SK-N-DZ (cell line): ENCODE measurements at regions not wholly inside any gene's neighbourhood (a gene's known extent, or its start where the extent isn't known, plus 50 kb on each side); places are given as distances from the start of the nearest gene placed in this dataset.
"Not testable (repeated sequence)": the region's sequence is repeated elsewhere in the genome, so short reads cannot be mapped to it uniquely, and the experiment has no call there.

ENCODE experiments used
- DNase-seq: peaks from one replicate; pipeline ENCODE4 v3.0.0-alpha.2; 2015; ENCODE audit warnings: low spot score

DNA sequence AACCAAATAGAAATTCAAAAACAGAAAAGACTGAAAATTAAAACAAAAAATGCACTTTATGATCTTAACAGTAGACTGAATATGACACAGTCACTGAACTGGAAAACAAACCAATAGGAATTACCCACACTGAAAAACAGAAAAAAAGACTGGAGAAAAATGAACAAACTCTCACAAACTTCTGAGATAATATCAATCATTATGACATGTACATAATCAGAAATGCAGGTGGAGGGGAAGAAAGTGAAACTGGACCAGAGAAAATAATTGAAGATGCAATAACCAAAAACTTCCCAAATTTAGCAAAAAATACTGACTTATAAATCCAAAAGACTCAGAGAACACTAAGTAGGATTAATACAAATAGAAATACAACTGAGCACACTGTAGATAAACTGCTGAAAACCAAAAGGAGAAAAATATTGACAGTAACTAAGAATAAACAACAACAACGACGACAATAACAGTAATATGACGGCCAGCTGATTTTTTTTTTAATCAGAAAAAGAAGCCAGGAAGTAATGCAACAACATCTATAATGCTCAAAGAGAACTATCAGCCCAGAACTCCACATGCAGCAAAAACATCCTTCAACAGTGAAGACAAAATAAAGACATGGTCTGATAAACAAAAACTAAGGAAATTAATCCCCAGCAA is 108.1 kb downstream of the ZFAND4 start:
- DNase-seq = no peak

DNA sequence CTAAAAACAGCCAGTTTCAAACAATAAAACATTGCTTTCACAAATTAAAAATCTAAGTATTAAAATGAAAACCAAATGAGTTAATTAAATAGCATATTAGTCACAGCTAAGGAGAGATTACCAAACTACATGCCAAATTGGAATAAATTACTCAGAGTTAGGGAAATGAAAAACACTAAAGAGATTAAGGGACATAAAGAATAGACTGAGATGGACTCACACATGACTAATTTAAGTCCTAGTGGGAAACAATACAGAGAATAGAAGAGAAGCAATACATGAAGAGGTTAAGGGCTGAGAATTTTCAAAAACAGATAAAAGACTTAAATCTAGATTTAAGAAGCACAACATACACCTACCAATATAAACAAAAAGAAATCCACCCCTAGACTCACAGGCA is 110.6 kb downstream of the ZFAND4 start:
- DNase-seq = no peak

- no peak for DNase-seq
Measured at GRCh38 chr10:45560262-45560661, 112.3 kb downstream of the ZFAND4 start.

- peak; percentile 25 for DNase-seq
Measured at GRCh38 chr10:45558425-45558824, 114.1 kb downstream of the ZFAND4 start.

GRCh38 chr10:45557275-45557905 is 115.2 kb downstream of the ZFAND4 start:
- DNase-seq = no peak

- DNase-seq = no peak
Measured at GRCh38 chr10:45555795-45556194, 116.8 kb downstream of the ZFAND4 start.

DNA sequence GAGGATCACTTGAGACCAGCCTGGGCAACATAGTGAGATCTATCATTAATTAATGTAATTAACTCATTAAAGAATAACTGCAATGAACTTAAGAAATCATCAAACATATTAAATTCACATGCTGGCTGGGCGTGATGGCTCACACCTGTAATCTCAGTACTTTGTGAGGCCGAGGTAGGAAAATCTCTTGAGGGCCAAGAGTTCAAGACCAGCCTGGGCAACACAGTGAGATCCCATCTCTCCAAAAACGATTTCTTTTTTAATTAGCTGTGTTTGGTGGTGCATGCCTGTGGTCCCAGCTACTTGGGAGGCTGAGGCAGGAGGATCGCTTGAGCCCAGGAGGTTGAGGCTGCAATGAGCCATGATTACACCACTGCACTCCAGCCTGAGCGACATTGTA is 117.2 kb downstream of the ZFAND4 start:
- DNase-seq = not testable (repeated sequence)

DNA sequence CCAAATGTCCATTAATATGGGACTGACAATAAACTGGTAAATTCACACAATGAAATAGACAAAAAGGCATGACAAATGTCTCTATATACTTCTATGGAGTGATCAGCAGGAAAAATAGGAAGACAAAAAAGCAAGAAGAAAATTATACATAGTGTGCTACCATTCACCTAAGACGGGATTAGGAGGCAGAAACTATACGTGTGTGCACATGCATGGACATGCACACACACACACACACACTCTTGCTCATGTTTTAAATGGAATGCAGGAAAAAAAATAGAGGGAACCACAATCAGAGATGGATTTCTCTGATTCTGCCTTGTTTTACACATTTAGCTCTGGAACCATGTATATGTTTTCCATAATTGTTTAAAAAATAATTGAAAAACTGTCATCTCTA is 119.0 kb downstream of the ZFAND4 start:
- DNase-seq = no peak

DNA sequence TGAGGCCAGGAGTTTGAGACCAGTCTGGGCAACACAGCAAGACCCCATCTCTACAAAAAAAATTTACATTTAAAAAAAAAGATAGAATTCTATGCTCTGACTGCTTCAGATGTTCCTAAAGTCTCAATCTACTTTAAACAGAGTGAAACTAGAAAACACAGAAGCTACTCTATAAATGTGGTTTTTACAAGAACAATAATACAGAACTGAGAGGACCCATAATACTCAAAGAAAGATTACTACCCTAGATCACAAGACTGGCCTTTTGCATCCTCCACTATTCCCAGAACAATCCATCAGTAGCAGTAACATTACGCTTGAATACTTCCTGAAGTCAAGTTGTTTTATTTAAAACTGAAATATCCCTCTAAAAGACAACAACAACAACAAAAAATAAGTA is 119.4 kb downstream of the ZFAND4 start:
- DNase-seq = no peak

DNA sequence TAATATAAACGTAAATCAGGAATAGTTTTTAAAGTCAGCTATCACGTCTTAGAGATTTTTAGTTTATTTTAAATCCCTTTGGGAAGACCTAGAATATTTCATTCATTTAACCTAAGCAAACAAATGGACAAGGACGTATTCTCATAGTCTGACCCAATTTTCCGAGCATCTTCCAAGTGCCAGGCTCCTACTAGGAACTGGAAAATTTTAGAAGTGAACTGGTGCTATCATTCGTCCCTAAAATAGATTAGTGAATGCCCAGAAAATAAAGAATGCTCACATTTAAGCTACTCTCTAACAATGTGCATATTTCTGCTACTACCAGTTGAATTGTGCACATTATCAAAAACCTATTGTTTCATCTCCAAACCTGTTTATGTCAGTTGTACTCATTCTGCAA is 120.1 kb downstream of the ZFAND4 start:
- DNase-seq = no peak

GRCh38 chr10:45550903-45551786 is 121.4 kb downstream of the ZFAND4 start:
- DNase-seq = no peak

DNA sequence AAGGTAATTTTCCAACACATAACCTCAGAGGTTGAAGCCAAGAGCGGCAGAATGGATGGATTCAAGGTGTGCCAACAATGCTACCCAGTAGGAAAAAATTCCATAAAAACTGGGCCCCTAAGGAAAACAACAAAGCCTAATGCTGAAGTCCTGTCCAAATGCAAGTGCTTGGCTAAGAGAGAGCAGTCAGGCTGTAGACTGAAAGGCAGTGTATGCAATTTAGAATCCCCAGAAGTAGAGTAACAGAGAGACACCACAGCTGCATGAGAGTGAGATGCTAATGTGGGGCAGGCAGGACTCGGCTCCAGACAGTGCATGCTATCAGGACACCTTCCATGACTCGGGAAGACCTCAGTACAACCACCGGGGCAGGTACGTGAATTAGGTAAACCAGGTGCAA is 124.5 kb downstream of the ZFAND4 start:
- no peak for DNase-seq

- DNase-seq = no peak
Measured at GRCh38 chr10:45547207-45547606, 125.4 kb downstream of the ZFAND4 start.

- DNase-seq = no peak
Measured at GRCh38 chr10:45545150-45545549, 127.4 kb downstream of the ZFAND4 start.

DNA sequence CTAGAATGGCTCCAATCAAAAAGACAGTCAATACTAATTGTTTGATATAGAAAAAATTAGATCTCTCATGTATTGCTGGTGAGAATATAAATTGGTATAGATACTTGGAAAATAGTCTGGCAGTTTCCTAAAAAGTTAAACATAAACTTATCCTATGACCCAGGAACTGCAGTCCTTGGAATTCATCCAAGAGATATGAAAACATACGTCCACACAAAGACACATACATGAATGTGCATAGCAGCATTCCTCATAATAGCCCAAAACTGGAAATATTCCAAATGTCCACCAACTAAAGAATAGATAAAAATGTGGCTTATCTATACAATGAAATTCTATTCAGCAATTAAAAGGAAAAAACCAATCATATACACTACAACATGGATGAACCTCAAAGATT is 128.4 kb downstream of the ZFAND4 start:
- DNase-seq = no peak

- not testable (repeated sequence) for DNase-seq
Measured at GRCh38 chr10:45541032-45541431, 131.5 kb downstream of the ZFAND4 start.

DNA sequence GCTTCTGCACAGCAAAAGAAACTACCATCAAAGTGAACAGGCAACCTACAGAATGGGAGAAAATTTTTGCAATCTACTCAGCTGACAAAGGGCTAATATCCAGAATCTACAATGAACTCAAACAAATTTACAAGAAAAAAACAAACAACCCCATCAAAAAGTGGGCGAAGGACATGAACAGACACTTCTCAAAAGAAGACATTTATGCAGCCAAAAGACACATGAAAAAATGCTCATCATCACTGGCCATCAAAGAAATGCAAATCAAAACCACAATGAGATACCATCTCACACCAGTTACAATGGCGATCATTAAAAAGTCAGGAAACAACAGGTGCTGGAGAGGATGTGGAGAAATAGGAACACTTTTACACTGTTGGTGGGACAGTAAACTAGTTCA is 132.0 kb downstream of the ZFAND4 start:
- not testable (repeated sequence) for DNase-seq

- DNase-seq = not testable (repeated sequence)
Measured at GRCh38 chr10:45539569-45539968, 133.0 kb downstream of the ZFAND4 start.

GRCh38 chr10:45534572-45534971 is 138.0 kb downstream of the ZFAND4 start:
- no peak for DNase-seq

DNA sequence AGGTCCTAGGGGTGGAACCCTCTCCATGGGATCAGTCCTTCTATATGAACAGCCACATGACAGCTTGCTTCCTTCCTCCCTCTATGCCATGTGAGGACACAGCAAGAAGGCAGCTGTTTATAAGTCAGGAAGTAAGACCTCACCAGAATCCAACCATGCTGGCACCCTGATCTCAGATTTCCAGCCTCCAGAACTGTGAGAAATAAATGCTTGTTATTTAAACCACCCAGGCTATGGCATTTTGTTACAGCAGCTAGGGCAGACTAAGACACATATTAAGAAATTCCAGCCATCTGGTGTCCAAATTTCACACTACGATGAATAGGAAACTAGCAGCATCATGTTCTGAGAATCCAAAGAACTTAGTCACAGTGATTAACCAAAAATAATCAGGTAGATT is 140.1 kb downstream of the ZFAND4 start:
- DNase-seq = no peak

DNA sequence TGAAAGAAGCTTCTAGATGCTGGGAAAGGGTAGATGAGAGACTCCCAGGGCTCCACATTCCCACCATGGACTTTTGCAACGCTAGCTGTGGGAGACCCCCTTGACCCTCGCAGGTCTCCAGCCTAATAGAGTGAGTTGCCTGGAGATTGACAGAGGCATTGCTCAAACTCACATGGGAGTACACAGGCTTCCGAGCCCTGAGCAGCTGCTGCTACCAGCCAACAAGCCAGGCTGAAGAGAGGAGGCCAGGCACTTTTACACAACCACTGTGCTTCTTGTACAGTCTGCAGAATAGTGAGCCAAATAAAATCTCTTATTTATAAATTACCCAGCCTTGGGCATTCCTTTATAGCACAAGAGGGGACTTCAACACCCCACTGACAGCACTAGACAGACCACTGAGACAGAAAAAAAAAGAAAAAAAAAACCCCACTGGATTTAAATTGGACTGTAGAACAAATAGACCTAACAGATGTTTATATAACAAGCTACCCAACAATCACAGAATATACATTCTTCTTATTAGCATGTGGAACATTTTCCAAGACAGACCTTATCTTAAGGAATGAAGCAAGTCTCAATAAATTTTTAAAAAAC is 146.2 kb downstream of the ZFAND4 start:
- no peak for DNase-seq

DNA sequence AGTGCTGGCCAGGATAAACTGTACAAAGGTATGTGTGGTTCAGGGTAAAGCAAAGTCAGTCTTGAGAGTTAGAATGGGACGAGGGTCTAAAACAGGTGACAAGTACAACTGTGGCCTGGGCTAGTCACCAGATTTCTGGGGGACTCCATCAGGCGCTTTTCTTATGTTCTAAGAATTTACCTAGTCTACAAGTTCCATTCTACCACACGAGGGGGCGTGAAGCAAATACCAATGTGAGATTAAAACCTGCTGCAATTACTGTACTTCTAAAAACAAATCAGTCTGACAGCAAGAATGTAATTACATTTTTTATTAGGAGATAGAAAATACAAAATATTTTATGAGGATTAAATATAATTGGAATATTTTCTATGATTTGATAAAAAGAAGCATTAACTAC is 146.5 kb downstream of the ALOX5 start:
- no peak for DNase-seq
